ENCODE measurements at regions not wholly inside any gene's neighbourhood (a gene's known extent, or its start where the extent isn't known, plus 50 kb on each side); places are given as distances from the start of the nearest gene placed in this dataset.

GRCh38 chr1:164296172-164296571 is 262.8 kb upstream of the PBX1 start:
- DNase-seq (ENCODE audit: low read depth): no peak

GRCh38 chr1:164308101-164308500 is 250.9 kb upstream of the PBX1 start:
- no peak for DNase-seq (ENCODE audit: low read depth)

GRCh38 chr1:164310166-164310565 is 248.8 kb upstream of the PBX1 start:
- DNase-seq (ENCODE audit: low read depth): peak; percentile 54

GRCh38 chr1:164311377-164311776 is 247.6 kb upstream of the PBX1 start:
- no peak for DNase-seq (ENCODE audit: low read depth)

- peak; percentile 7 for DNase-seq (ENCODE audit: low read depth)
Observed at GRCh38 chr1:164320790-164321731, 237.9 kb upstream of the PBX1 start.

GRCh38 chr1:164325786-164326185 is 233.2 kb upstream of the PBX1 start:
- no peak for DNase-seq (ENCODE audit: low read depth)

- no peak for DNase-seq (ENCODE audit: low read depth)
Observed at GRCh38 chr1:164333387-164333786, 225.6 kb upstream of the PBX1 start.

GRCh38 chr1:164337394-164337793 is 221.6 kb upstream of the PBX1 start:
- no peak for DNase-seq (ENCODE audit: low read depth)

- no peak for DNase-seq (ENCODE audit: low read depth)
Observed at GRCh38 chr1:164337885-164338284, 221.1 kb upstream of the PBX1 start.

GRCh38 chr1:164343189-164343588 is 215.8 kb upstream of the PBX1 start:
- no peak for DNase-seq (ENCODE audit: low read depth)

GRCh38 chr1:164347980-164348379 is 211.0 kb upstream of the PBX1 start:
- no peak for DNase-seq (ENCODE audit: low read depth)

- DNase-seq (ENCODE audit: low read depth): no peak
Observed at GRCh38 chr1:164356511-164356910, 202.5 kb upstream of the PBX1 start.

GRCh38 chr1:164360265-164360664 is 198.7 kb upstream of the PBX1 start:
- no peak for DNase-seq (ENCODE audit: low read depth)

GRCh38 chr1:164361927-164362326 is 197.1 kb upstream of the PBX1 start:
- no peak for DNase-seq (ENCODE audit: low read depth)

GRCh38 chr1:164363980-164364379 is 195.0 kb upstream of the PBX1 start:
- no peak for DNase-seq (ENCODE audit: low read depth)

GRCh38 chr1:164366014-164366413 is 193.0 kb upstream of the PBX1 start:
- no peak for DNase-seq (ENCODE audit: low read depth)

- peak; percentile 23 for DNase-seq (ENCODE audit: low read depth)
Observed at GRCh38 chr1:164369698-164370365, 189.2 kb upstream of the PBX1 start.

- DNase-seq (ENCODE audit: low read depth): peak; percentile 10
Observed at GRCh38 chr1:164380893-164381292, 178.1 kb upstream of the PBX1 start.

- no peak for DNase-seq (ENCODE audit: low read depth)
Observed at GRCh38 chr1:164382384-164382783, 176.6 kb upstream of the PBX1 start.

- DNase-seq (ENCODE audit: low read depth): no peak
Observed at GRCh38 chr1:164384262-164384661, 174.7 kb upstream of the PBX1 start.

- DNase-seq (ENCODE audit: low read depth): no peak
Observed at GRCh38 chr1:164417016-164417704, 141.8 kb upstream of the PBX1 start.

GRCh38 chr1:164423136-164423535 is 135.8 kb upstream of the PBX1 start:
- DNase-seq (ENCODE audit: low read depth): peak; percentile 2

Data from EH (cell line).